Upper lobe of left lung (tissue), 4 donors: ENCODE measurements at regions not wholly inside any gene's neighbourhood (a gene's known extent, or its start where the extent isn't known, plus 50 kb on each side); places are given as distances from the start of the nearest gene placed in this dataset.

ENCODE experiments used
- CTCF ChIP-seq, 6 experiments: fragments of 450-650 bp in 4 of 6; fragments of 200-600 bp in 2 of 6; sonication (generic) in 2 of 6; IDR thresholded peaks; one replicate each; pipeline ENCODE4 v1.5.1; 2016 to 2019; ENCODE audit warnings: antibody characterized with exemption in 6 of 6
- POLR2AphosphoS5 ChIP-seq, 2 donors: sonication (generic); formaldehyde crosslinking; IDR thresholded peaks; one replicate each; pipeline ENCODE4 v1.5.1; 2017; ENCODE audit warnings: antibody characterized with exemption in 2 of 2

DNA sequence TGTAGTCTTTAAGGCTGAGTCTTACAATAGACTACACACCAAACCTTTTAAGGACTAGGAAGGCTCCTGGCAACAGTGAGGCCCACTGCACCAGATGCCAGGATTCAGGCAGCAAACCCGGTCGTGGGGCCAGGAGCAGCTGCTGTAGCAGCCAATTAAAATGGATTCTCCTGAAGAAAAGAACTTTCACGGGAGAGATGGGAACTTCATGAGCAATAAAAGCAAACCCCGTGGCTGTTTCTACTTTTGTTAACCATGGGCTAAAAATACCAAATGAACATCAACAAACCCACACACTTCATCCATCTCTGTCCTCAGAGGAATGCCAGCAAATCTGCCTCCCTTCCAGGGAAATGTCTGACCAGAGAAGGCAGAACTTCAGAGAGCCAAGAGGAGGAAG is 101.4 kb downstream of the BTC start:
- TF ChIP-seq CTCF (IDR thresholded peaks at IDR 0.05) (no peak), POLR2AphosphoS5 (IDR thresholded peaks at IDR 0.05) (no peak)
